D341Med (cell line): ENCODE measurements at regions not wholly inside any gene's neighbourhood (a gene's known extent, or its start where the extent isn't known, plus 50 kb on each side); places are given as distances from the start of the nearest gene placed in this dataset.
"Not testable (repeated sequence)": the region's sequence is repeated elsewhere in the genome, so short reads cannot be mapped to it uniquely, and the experiment has no call there.

Experiments used
- DNase-seq: peaks from one replicate; pipeline ENCODE4 v3.0.0; 2012; ENCODE audit warnings: low spot score

GRCh38 chr21:35164971-35165483 lies 115.9 kb upstream of the RUNX1 start:
- no peak for DNase-seq

DNA sequence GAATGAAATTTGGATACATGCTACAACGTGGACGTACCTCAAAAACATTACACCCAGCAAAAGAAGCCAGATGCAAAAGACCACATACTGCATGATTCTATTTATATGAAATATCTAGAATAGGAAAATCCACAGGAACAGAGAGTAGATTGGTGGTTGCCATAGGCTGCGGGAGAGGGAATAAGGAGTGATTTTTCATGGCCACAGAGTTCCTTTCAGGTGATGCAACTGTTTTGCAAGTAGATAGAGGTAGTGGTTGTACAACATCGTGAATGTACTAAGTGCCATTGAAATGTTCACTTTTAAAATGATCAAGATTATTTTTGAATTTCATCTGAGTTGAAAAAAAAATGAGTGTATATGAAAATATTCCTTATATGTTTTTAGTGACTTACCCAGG lies 115.3 kb upstream of the RUNX1 start:
- no peak for DNase-seq

DNA sequence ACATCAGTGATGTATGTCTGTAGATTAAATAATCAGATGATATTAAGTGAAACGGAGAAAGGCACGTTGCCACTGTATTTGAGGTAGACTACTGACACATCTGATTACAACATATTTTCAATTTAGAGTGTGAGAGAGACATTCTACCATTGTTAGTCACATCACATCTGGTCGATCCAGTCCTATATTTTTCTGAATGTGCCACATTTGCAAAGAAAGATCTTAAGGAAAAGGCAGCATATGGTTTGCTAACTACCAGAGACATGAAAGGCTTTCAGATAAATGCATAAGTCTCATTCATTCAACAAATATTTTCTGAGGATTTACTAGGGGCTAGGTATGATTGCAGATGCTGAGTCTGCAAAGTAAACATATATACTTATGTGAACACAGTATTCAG lies 114.3 kb upstream of the RUNX1 start:
- DNase-seq = no peak

GRCh38 chr21:35162831-35163230 lies 113.7 kb upstream of the RUNX1 start:
- DNase-seq = no peak

DNA sequence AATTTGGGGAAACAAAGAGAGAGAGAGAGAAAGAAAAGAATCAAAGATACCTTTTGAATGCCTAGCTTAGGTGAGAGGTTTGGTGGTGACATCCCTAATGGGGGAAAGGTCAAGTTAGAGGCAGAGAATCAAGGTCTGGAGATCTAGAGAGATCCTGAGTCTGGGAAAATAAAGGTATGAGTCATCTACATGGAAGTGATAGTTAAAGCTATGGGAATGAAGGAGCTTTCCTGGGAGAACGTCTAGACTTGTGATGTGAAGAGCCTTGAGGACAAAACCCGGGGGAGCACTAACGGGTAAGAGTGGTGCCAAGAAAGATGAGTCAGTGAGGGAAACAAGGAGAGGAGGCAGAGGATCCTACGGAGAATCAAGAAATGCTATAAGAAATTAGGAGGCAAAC lies 110.8 kb upstream of the RUNX1 start:
- DNase-seq = no peak

- not testable (repeated sequence) for DNase-seq
Measured at GRCh38 chr21:35157374-35157773, 108.3 kb upstream of the RUNX1 start.

- DNase-seq = no peak
Measured at GRCh38 chr21:35156293-35157278, 107.5 kb upstream of the RUNX1 start.

GRCh38 chr21:35154788-35155187 lies 105.7 kb upstream of the RUNX1 start:
- DNase-seq = no peak

DNA sequence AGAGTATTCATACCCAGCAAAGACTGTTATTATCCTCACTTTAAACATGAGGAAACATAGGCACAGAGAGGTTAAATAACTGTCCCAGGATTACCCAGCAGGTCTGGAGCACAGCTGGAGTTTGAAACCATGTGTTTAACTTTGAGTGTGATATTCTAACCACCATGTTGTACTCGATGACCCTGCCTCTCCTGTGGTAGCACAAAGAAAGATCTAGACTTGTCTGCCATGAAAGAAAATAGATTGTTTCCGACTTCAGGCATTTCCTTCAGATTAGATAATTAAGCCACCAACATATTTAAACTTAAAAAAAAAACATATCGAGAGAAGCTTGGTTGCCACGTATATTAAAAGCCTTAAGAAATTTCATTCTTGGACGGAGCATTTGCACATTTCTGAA lies 104.6 kb upstream of the RUNX1 start:
- DNase-seq = no peak

GRCh38 chr21:35150562-35151226 lies 101.6 kb upstream of the RUNX1 start:
- DNase-seq = no peak

DNA sequence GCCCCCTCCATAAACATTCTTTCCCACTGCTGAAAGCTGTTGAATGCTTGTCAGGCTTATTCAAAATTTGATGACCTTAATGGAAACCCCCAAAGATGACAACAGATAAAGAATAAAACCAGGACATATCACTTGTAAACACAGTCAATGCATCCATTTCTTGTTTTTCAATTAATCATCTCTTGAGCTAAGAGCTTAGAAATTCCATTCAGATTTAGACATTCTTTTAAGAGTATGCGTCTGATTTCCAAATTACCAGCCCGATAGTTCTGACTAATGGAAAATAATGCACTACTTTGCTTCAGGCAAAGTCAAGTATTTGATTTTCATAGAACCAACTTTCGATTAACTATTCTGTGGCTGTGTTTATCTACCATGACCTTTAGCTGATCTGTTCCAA lies 100.6 kb upstream of the RUNX1 start:
- DNase-seq = no peak

GRCh38 chr21:35147439-35147838 lies 98.3 kb upstream of the RUNX1 start:
- DNase-seq = no peak

DNA sequence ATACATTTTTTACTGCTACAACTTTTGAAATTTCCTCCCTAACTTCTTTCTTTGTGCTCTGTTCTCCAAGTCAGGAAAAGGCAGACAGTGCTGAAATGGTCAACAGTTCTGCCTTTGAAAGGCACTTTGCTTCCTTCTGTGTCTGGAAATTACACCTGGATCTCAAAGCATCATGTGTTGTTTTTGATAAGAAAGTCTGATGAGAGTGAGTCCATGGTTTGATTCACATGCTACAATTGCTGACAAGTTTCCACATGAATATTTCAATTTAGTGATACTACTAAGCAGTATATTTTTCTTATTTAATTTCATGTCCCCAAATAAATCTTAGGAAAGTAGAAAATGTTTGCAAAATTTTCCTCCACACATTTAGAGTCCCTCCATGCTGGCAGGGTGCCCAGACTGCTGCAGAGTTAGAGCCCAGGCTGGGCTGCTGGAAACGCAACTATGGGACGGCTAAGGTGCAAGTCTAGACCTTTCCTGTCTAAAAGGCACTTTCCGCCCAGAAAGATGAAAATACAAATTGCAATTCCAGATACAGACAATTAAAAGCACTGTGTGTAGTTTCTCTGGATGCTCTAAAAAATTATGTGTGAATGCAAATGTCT lies 96.6 kb upstream of the RUNX1 start:
- DNase-seq = no peak

GRCh38 chr21:35144978-35145377 lies 95.9 kb upstream of the RUNX1 start:
- DNase-seq = no peak

- no peak for DNase-seq
Measured at GRCh38 chr21:35142036-35142815, 93.1 kb upstream of the RUNX1 start.

DNA sequence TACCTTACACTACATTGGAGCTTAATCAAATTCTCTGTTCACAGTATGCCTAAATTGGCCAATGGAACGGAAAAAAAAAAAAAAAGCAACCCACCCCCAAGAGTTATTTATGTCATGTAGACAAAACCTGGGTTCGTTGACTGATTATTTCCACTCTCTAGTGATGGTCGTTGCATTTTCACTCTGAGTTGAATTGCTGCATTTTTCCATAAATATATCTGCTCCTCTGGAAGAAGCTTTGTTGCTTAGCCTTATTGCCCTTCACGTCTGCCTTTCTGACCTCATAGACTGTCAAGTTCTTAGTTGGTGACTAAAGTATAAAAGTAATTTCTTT lies 90.2 kb upstream of the RUNX1 start:
- DNase-seq = no peak

GRCh38 chr21:35138665-35139381 lies 89.7 kb upstream of the RUNX1 start:
- no peak for DNase-seq

- no peak for DNase-seq
Measured at GRCh38 chr21:35136586-35137219, 87.6 kb upstream of the RUNX1 start.

DNA sequence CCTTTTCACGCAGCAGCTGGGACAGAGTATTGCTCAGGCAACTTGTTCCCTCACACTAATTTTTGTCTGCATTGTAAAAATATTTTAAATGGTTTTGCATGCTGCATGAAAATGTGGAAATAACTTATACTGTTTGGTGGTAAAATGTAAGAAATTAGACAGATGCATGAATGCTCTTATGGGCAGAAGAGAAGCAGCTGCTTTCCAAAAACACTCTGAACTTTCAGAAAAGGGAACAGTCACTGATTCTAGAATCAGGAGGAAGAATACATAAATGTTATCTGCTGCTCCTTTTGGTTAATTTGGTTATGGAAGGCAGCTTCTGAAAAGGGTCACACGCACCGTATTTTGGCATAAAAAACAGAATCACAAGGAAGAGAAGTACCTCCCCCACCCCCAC lies 87.0 kb upstream of the RUNX1 start:
- no peak for DNase-seq

DNA sequence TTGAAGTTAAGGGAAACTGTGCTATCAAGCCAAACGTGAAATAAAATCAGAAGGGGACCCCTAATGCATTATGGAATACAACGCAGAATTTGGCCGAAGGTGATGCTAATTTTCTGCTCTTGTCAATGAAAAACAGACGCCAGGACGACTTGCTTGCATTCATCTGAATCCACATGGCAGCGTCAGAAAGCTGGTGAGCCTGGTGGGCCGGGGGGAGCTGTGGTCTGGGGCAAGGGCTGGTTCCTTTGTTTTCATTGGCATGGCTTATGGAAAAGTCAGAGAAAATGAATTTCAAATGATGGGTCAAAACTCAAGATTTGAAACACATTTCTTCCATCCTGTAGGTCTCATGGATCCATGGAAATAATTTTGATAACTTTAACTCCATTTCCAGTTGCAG lies 86.4 kb upstream of the RUNX1 start:
- DNase-seq = no peak

- no peak for DNase-seq
Measured at GRCh38 chr21:35134309-35134708, 85.2 kb upstream of the RUNX1 start.
